Right lobe of liver (tissue), 4 donors: ENCODE measurements at regions not wholly inside any gene's neighbourhood (a gene's known extent, or its start where the extent isn't known, plus 50 kb on each side); places are given as distances from the start of the nearest gene placed in this dataset.

Experiments used
- CTCF ChIP-seq, 4 donors: fragments of 200-600 bp in 3 of 4; fragments of 450-650 bp in 1 of 4; IDR thresholded peaks; one replicate each; pipeline versions ENCODE4 v1.5.1 to v1.8.0; 2016 to 2022; ENCODE audit warnings: antibody characterized with exemption in 4 of 4, mild to moderate bottlenecking in 2 of 4
- POLR2A ChIP-seq: fragments of 450-650 bp; IDR thresholded peaks from one replicate; pipeline ENCODE4 v1.6.1; 2017; ENCODE audit warnings: antibody characterized with exemption, mild to moderate bottlenecking
- donor health status: DM: no; HTN: no; CAD: no.
- donor health status: DM: no; HTN: no; CAD: no.
- donor health status: DM: no; HTN: yes; CAD: no.

GRCh38 chr5:15333091-15333490 is 166.9 kb upstream of the FBXL7 start:
- TF ChIP-seq POLR2A (no peak), CTCF (IDR thresholded peaks at IDR 0.05) (no peak)
